Panc1 (cell line): ENCODE measurements at regions not wholly inside any gene's neighbourhood (a gene's known extent, or its start where the extent isn't known, plus 50 kb on each side); places are given as distances from the start of the nearest gene placed in this dataset.

ENCODE experiments used
- ATAC-seq: fragments of 200-7000 bp; cut with Tn5 transposase; 2 replicates; pipeline ENCODE4 v1.9.1; 2020; ENCODE audit warnings: mild to moderate bottlenecking, moderate library complexity
- BruUV-seq: library from RNA; stranded (reverse); fragments of 400-500 nt; replicated peaks from 2 replicates; lab custom pipeline; 2021; lab: Mats Ljungman, UMichigan
- CTCF ChIA-PET: fragments of 300-600 bp; sonication (Branson Sonifier 250); formaldehyde crosslinking; loops from one replicate; lab custom pipeline; 2022; ENCODE audit warnings: antibody characterized with exemption; lab: Charles Lee
- POLR2A ChIA-PET: fragments of 300-600 bp; sonication (Branson Sonifier 250); formaldehyde crosslinking; loops from one replicate; lab custom pipeline; 2022; ENCODE audit warnings: antibody characterized with exemption; lab: Charles Lee
- DNase-seq: peaks from one replicate; pipeline ENCODE4 v3.0.0-alpha.2; 2010; ENCODE audit warnings: low read depth, low spot score
- H3K27ac ChIP-seq: 2 replicates; pipeline ENCODE4 v1.5.1; 2011; ENCODE audit warnings: mild to moderate bottlenecking, low read length, inconsistent platforms
- H3K27me3 ChIP-seq: fragments of 200-500 bp; sonication (Bioruptor generic); 2 replicates; pipeline ENCODE4 v1.6.0; 2014; ENCODE audit warnings: low read length, inconsistent platforms; ENCODE audit not compliant: control insufficient read depth, insufficient read depth
- H3K36me3 ChIP-seq: fragments of 200-500 bp; sonication (Bioruptor generic); 2 replicates; pipeline ENCODE4 v1.5.1; 2014; ENCODE audit warnings: inconsistent platforms, mild to moderate bottlenecking, low read length, moderate library complexity; ENCODE audit not compliant: control insufficient read depth, insufficient read depth
- H3K4me1 ChIP-seq: 2 replicates; pipeline ENCODE4 v1.5.1; 2011; ENCODE audit warnings: inconsistent platforms, mild to moderate bottlenecking, low read length, moderate library complexity; ENCODE audit not compliant: control insufficient read depth, insufficient read depth
- H3K4me3 ChIP-seq, 2 experiments: 2 replicates each; pipeline ENCODE4 v1.5.1; 2011 to 2012; ENCODE audit warnings: low read depth in 2 of 2, low read length in 2 of 2, mild to moderate bottlenecking in 2 of 2, inconsistent platforms in 1 of 2, moderate library complexity in 1 of 2
- H3K9me3 ChIP-seq: fragments of 200-500 bp; sonication (Bioruptor generic); 2 replicates; pipeline ENCODE4 v1.5.1; 2014; ENCODE audit warnings: low read depth, mild to moderate bottlenecking, inconsistent platforms, low read length, moderate library complexity; ENCODE audit not compliant: control insufficient read depth, insufficient read depth
- CTCF ChIP-seq: fragments of 450-650 bp; IDR thresholded peaks from 2 replicates; pipeline ENCODE4 v1.5.1; 2017; ENCODE audit warnings: mild to moderate bottlenecking
- POLR2AphosphoS5 ChIP-seq: IDR thresholded peaks from 2 replicates; pipeline ENCODE4 v1.6.1; 2012; ENCODE audit warnings: mild to moderate bottlenecking, low read depth, low read length, moderate library complexity
- REST ChIP-seq, 2 experiments: IDR thresholded peaks; 2 replicates each; pipeline ENCODE4 v1.6.1; 2011 to 2012; ENCODE audit warnings: low read depth in 2 of 2, control low read depth in 1 of 2, low read length in 1 of 2, mild to moderate bottlenecking in 1 of 2, moderate library complexity in 1 of 2; ENCODE audit not compliant: insufficient read depth in 1 of 2
- SIN3A ChIP-seq: IDR thresholded peaks from 2 replicates; pipeline ENCODE4 v1.6.1; 2012; ENCODE audit warnings: low read depth, mild to moderate bottlenecking, low read length, moderate library complexity, borderline replicate concordance; ENCODE audit not compliant: insufficient read depth
- TCF7L2 ChIP-seq: IDR thresholded peaks from 2 replicates; pipeline ENCODE4 v1.6.1; 2011; ENCODE audit warnings: mild to moderate bottlenecking, low read depth, low read length, inconsistent platforms
- in situ Hi-C: cut with HindIII; loops from 2 replicates; pipeline ENCODE4 v1.10.0; 2016; ENCODE audit warnings: low sequenced_read_pairs, low pct_unique_long_range_greater_than_20kb
- intact Hi-C: fragments of 100-400 bp; cut with micrococcal nuclease; formaldehyde crosslinking; loops from one replicate; pipeline ENCODE4 v1.10.0; 2022; ENCODE audit not compliant: unreplicated experiment

DNA sequence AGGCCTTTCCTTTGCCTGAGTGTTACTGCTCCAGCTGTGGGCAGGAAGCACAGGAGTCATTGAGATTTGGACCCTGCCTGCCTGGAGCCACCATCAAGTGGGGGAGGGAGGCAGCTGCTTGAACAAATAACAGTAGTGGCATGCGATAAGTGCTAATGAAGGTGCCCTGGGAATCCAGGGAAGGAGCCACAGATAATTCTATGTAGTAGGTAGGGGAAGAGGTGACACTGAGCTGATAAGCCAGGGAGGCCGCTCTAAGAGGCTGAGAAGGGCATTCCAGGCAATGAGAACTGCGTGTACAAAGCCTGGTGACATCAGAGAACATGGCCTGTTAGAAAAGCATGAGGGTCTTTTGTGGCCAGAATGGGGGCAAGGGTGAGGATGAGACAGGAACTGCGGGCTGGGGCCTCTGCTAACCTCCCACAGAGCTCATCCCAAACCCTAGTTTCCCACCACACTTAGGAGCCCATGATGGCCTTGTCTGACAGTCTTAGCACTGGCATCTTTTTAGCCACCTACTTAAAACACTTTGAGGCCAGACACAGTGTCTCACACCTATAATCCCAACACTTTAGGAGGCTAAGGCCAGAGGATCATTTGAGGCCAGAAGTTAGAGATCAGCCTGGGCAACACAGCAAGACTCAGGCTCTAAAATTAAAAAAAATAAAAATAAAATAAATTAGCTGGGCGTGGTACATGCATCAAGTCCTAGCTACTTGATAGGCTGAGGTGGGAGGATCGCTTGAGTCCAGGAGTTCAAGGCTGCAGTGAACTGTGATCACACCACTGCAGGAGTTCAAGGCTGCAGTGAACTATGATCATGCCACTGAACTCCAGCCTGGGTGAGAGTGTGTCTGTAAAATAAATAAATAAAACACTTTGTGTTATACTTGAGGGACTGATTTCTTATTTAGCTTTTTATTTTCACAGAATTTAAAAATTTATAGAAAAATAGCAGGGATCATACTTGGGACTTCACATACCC lies 58.9 kb downstream of the TET3 start:
- CTCF ChIA-PET: no interaction called here
- ATAC-seq (no peak), DNase-seq (no peak)
- Histone ChIP-seq H3K4me1 (no peaks in the 10 kb centered on the region), H3K36me3 (no peaks in the 10 kb centered on the region), H3K9me3 (no peaks in the 10 kb centered on the region), H3K27me3 (no peaks in the 10 kb centered on the region), H3K27ac (no peak overlapping the region), H3K4me3 (no peak overlapping the region)
- TF ChIP-seq TCF7L2 (no peak), CTCF (no peak), POLR2AphosphoS5 (no peak), REST (IDR thresholded peaks at IDR 0.05; ENCODE audit: insufficient read depth in 1 of 2, low read depth in 2 of 2, low read length in 1 of 2) (no peak), SIN3A (no peak)
- in situ Hi-C loops (no loop called here), intact Hi-C loops (no loop called here)
- no TSS peak for BruUV-seq
- POLR2A ChIA-PET: no interaction called here

DNA sequence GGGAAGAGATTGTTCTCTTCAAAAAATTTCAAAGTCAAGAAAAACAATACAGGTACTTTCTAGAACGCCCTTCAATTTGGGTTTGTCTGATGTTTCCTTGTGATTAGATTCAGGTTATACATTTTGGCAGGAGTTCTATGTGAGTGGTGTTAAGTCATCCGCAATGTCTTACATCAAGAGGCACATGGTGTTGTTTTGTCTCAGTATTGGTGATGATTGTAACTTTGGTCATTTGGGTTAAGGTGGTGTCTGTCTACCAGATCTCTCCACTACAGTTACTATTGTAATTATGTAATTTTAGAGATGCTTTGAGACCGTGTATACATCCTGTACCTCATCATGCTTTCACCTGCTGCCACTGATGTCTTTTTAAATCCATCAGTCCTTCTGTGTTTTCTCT lies 60.3 kb downstream of the TET3 start:
- intact Hi-C loops (no loop called here), in situ Hi-C loops (no loop called here)
- TF ChIP-seq POLR2AphosphoS5 (no peak), CTCF (no peak), SIN3A (no peak), TCF7L2 (no peak), REST (IDR thresholded peaks at IDR 0.05; ENCODE audit: insufficient read depth in 1 of 2, low read depth in 2 of 2, low read length in 1 of 2) (no peak)
- no TSS peak for BruUV-seq
- Histone ChIP-seq H3K27ac (no peak overlapping the region), H3K9me3 (no peaks in the 10 kb centered on the region), H3K36me3 (no peaks in the 10 kb centered on the region), H3K4me3 (no peak overlapping the region), H3K4me1 (no peaks in the 10 kb centered on the region), H3K27me3 (no peaks in the 10 kb centered on the region)
- ATAC-seq: no peak
- DNase-seq: no peak
- POLR2A ChIA-PET: no interaction called here
- CTCF ChIA-PET: no interaction called here
